ENCODE measurements at regions not wholly inside any gene's neighbourhood (a gene's known extent, or its start where the extent isn't known, plus 50 kb on each side); places are given as distances from the start of the nearest gene placed in this dataset.
"Not testable (repeated sequence)": the region's sequence is repeated elsewhere in the genome, so short reads cannot be mapped to it uniquely, and the experiment has no call there.

DNA sequence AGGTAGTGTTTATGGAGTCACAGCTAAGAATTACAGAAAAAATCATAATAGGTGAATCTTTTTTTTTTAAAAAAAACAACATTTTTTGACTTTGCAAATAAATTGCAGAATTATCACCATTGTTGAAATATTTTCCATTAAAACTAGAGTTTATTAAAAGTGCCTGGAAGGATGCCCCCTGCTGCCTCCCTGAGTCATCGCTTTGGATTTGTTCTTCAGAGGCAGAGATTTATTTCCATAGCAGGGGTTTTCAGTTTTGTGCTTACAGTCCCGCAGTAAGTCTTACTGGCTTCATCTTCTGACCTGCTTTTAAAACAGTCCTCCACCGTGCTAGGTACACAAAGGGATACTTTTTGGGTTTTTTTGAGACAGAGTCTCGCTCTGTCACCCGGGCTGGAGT is 244.9 kb upstream of the PLGLB2 start:
- H3K36me3 ChIP-seq; H3K4me1 ChIP-seq; H3K27me3 ChIP-seq; FAIRE-seq; H3K9me3 ChIP-seq; intact Hi-C loops (cut with DNase I); H3K27ac ChIP-seq; ATAC-seq; DNase-seq; H3K4me3 ChIP-seq: not testable (repeated sequence)
- 95 to 98% methylated on average over 2 to 4 of the region's 5 CpGs for WGBS, 2 donors

DNA sequence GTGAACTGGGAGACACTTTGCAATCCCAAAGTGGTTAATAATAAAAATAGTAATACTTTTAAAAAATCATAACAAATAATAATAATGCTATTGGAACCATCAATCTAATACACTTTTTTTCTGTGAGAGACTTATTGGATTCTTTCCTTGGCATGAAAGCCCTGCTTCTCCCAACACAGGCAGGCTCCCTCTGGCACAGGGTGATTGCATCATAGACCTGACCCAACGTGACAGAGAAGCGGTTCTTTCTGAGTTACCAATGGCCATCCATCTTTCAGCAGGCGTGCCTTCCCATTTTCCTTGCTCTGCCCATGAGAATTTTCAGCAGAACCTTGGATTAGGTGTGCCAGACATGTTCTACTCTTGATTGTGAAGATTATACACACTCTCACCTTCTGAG is 242.6 kb upstream of the PLGLB2 start:
- H3K4me1 ChIP-seq, H3K36me3 ChIP-seq: not testable (repeated sequence)

DNA sequence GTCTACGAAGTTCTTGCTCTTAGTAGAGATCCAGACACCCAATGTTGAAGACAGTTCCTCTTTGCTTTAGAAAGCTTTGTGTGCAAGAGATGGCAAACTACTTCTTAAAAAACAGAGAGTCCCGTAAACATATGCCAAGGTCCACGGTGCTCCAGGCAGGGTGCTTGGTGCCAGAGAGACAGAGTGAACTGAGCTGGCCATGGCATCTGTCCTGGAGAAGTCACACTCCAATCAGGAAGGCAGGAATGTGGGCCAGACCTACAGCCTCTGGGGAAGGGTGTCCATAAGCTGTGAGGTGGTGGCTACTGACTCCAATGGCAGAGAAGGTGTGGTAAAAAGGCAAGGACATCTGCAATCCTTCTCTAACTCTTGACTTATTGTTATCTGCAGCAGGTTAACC is 242.0 kb upstream of the PLGLB2 start:
- intact Hi-C loops (cut with DNase I); H3K9me3 ChIP-seq; H3K4me3 ChIP-seq; H3K27me3 ChIP-seq; ATAC-seq; H3K36me3 ChIP-seq; DNase-seq; H3K27ac ChIP-seq; H3K4me1 ChIP-seq; FAIRE-seq: not testable (repeated sequence)
- no CpG with 5 or more reads among the region's 3 CpGs for WGBS, 2 donors

More for the DNA sequence above, 242.6 kb upstream of the PLGLB2 start:
- ATAC-seq, result peak in 1 of 4 donors; percentile 30
- H3K27me3 ChIP-seq; H3K27ac ChIP-seq; FAIRE-seq; H3K9me3 ChIP-seq; intact Hi-C loops (cut with DNase I); H3K4me3 ChIP-seq; DNase-seq: not testable (repeated sequence)
- WGBS, 2 donors, result no CpG with 5 or more reads among the region's 3 CpGs

DNA sequence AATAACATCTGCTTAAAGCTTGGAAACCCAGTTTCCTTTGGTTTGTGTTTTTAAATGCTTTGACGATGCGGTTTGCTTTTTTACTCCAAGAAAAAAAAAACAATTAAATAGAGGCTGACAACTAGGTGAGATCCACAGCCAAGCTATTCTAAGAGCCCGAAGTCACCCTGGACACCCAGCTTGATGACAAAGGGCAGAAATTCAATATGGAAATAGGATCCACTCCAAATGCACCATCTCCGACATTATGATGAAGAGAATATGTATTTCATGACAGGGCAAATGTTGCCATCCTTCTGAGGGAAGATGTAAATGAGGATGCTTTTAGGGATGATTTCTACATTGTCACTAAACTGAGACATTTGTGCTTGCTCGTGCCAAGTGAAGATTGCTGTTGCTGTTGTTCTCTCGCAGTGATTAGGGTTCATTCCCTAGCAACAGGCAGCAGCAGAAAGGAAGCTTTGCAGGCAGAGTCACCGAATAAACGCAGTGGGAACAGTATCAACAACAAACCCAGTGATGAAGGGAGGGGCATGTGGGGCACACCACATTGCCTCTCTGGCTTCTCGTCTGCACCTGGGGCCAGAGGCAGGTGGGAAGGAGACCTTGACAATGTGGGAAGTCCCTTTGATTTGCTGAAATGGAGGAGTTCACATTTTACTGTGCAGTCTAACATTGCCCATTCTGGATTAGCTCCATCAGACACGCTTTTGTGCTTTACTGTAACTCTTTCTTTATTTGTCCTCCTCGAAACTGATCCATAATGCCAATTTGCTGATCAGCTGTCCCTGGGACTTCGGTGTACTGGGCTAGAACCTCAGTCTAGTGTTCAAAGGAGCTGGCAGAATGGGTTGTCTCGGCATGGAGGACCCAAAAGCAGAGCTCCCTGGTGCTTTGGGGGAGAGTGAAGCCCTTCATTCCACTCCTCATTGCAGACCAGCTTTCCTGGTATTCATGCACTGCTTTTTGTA is 240.2 kb upstream of the PLGLB2 start:
- intact Hi-C loops (cut with DNase I); FAIRE-seq; H3K9me3 ChIP-seq; H3K4me3 ChIP-seq; H3K36me3 ChIP-seq; DNase-seq; H3K27ac ChIP-seq; H3K4me1 ChIP-seq; H3K27me3 ChIP-seq: not testable (repeated sequence)
- peak in 3 of 4 donors; percentile 57 to 71 (median 65) for ATAC-seq
- 59 to 74% methylated on average over 7 to 9 of the region's 13 CpGs for WGBS, 2 donors

DNA sequence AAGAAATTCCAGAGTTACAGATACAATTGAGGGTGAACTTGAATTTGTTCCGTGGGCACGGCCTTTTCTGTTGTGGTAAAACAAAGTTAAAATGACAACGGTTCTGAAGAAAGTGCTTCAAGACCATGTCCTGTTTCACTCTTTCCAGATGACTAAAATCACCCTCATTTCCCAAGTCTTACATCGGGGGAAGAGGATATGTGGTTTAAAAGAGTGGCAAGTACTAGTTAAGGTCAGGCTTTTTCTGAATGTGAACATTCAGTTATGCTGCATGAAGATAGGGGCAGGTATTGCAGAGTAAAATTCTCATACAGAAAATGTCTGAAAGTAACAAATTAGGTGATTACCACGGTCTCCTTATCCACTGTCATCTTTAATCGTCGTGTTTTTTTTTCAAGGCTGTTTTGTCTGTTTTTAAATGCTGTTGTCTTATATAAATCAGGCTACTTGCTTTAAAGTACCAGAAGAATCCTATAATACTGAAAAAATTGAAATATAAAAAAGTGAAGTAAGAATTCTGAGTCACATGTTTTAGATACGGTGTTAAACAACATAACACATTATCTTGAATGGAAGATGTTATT is 236.6 kb upstream of the PLGLB2 start:
- intact Hi-C loops (cut with DNase I); ATAC-seq; H3K4me3 ChIP-seq; H3K36me3 ChIP-seq; DNase-seq; H3K9me3 ChIP-seq; H3K27me3 ChIP-seq; H3K27ac ChIP-seq; H3K4me1 ChIP-seq; FAIRE-seq: not testable (repeated sequence)
- WGBS, 2 donors, result 35 to 39% methylated on average over 3 of the region's 8 CpGs

DNA sequence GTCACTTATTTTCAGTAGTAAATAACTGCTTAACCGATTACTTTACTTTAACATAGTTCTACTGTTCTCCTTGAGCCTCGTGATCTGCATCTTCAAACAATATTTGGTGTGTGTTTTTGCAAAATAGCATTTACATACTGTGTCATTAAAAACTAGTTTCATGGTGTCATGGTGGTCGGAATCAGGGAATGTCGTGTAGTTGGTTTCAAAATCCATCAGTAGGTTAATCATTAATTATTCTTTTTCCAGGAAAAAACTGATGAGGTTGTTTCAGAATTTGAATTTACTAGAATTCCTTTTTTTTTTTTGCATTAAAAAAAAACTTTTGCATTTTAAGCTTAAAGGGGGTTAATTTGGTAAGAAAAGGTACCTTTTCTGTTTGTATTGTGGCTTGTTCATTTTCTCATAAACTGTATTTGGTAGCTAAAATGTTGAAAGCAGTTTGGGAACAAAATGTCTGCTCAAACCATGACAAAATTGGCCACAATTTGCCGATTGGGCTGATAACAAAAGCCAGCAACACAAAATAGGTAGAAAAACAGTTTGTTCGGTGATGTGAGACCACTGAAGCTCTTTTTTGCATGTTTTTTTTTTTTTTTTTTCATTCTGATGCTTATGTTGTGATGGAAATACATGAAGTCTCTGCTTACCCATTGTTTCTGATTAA is 234.9 kb upstream of the PLGLB2 start:
- peak in 2 of 4 donors; percentile 13 to 51 for ATAC-seq
- H3K4me1 ChIP-seq; H3K36me3 ChIP-seq; H3K27ac ChIP-seq; H3K27me3 ChIP-seq; H3K9me3 ChIP-seq; FAIRE-seq; intact Hi-C loops (cut with DNase I); H3K4me3 ChIP-seq; DNase-seq: not testable (repeated sequence)
- WGBS, 2 donors, result 39% methylated on average over 2 to 3 of the region's 6 CpGs

DNA sequence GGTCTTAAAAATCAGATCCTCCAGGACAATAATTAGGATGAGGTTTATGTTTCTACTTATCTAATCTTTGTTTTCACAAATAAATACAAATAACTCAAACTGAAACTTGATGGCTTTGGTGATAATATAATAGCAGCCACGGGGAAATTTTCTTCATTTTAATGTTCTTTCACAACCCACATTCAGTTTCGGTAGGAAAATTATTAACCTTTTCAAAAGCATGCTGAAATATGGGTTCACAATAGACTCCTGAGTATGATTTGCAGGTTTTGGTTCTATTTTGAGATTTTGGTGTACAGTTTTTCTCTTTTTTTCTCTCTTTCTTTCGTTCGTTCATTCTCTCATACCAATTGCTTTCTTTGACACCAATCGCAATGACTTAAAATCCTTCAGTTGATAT is 233.9 kb upstream of the PLGLB2 start:
- FAIRE-seq; H3K4me1 ChIP-seq; H3K9me3 ChIP-seq; DNase-seq; H3K4me3 ChIP-seq; H3K27ac ChIP-seq; intact Hi-C loops (cut with DNase I); H3K27me3 ChIP-seq; H3K36me3 ChIP-seq: not testable (repeated sequence)
- ATAC-seq, result peak in 1 of 4 donors; percentile 8
- WGBS, 2 donors, result 16% methylated on average over 2 of the region's 5 CpGs

DNA sequence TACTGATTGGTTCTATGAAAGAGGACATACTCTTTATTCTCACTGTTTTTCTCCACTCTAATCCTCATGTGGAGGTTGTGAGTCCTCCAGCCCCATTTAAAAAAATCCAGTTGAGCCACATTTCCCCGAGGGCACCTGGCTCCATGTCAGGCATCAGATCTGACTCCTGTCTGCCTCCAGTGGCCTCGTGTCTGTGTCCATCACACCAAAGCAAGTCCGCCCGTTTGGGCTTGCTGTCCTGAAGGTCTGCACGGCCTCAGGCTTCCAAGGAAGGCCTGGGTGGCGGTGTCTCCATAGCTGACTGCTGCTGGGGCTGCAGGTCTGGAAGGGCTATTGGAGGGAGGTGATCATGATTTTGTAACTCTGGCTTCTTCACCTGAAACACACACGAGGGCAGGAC is 233.4 kb upstream of the PLGLB2 start:
- WGBS, 2 donors, result no CpG with 5 or more reads among the region's 7 CpGs

DNA sequence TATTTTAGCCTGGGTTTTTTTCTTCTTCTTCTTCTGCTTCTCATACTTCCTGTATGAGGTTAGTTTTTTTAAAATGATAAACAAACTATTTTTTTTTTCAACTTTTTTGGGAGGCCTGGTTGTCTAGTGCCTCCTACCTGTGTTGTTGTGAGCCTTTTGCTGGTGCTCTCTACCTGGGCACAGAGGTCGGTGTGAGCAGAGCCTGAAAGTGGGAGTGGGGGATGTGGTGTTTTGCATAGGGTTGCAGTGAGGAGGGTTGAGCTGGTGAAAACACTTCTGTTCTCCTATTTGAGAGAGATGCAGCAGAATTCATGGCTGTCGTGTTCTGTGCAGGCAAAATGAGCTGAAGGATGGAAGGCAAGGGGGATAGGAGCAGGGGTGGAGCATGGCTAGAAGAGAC is 232.7 kb upstream of the PLGLB2 start:
- H3K36me3 ChIP-seq; H3K9me3 ChIP-seq; DNase-seq; H3K4me1 ChIP-seq; H3K4me3 ChIP-seq; intact Hi-C loops (cut with DNase I); FAIRE-seq; H3K27ac ChIP-seq; H3K27me3 ChIP-seq; ATAC-seq: not testable (repeated sequence)
- 91% methylated on average over 2 of the region's 2 CpGs for WGBS, 2 donors

More for the DNA sequence above, 233.4 kb upstream of the PLGLB2 start:
- H3K36me3 ChIP-seq; FAIRE-seq; H3K4me1 ChIP-seq; H3K27me3 ChIP-seq; intact Hi-C loops (cut with DNase I); H3K27ac ChIP-seq; H3K4me3 ChIP-seq; DNase-seq; H3K9me3 ChIP-seq: not testable (repeated sequence)
- ATAC-seq, result peak in 2 of 4 donors; percentile 13 to 40

DNA sequence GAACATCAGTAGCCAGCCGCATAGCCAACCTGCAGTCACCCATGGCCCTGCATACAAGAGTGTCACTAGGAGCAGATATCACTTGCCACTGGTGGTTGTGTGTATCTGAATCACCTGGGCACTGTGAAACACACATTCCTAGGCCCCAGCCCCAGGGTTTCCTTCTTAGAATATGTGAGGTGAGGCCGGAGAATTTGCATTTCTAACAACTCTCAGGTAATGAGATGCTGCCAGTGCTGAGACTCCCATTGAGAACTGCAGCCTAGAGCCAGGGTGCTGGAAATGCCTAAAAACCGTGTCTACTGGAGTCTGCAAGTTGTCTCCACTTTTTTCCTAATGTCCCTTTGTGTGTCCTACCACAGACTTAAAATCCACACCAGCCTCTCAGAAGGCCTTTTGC is 232.0 kb upstream of the PLGLB2 start:
- 85 to 95% methylated on average over 1 of the region's 3 CpGs for WGBS, 2 donors
- H3K4me1 ChIP-seq; H3K36me3 ChIP-seq; ATAC-seq; FAIRE-seq; H3K9me3 ChIP-seq; H3K27me3 ChIP-seq; H3K27ac ChIP-seq; intact Hi-C loops (cut with DNase I); H3K4me3 ChIP-seq; DNase-seq: not testable (repeated sequence)

DNA sequence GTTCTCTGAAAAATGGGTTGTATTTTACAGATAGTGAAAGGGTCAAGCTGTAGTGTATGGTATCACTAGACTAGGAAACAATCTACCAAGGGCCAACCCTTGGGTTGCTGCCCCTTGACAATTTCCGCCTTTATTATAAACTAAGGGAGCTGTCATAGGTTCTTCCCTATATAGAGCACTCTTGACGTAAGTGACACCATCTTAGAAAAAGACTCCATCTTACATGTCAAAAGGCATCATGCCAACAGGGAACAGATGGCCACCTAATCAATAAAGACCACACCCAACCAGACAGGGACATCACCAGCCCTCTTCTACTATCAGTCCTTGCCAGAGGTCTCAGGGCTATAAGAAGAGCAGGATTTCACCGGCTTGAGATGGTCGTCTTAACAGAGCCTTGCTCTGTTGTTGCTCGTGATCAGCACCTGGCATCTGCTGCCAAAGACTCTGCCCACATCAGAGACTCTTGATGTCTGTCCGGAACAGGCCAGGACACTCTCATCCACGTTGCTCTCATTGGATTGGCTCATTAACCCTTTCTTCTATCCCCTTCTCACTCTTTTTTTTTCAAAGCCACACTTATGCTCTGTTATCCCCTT is 231.4 kb upstream of the PLGLB2 start:
- H3K36me3 ChIP-seq; DNase-seq; H3K27ac ChIP-seq; ATAC-seq; H3K4me3 ChIP-seq; FAIRE-seq; H3K9me3 ChIP-seq; intact Hi-C loops (cut with DNase I); H3K4me1 ChIP-seq; H3K27me3 ChIP-seq: not testable (repeated sequence)
- 80 to 82% methylated on average over 7 of the region's 7 CpGs for WGBS, 2 donors

Data from pancreas (tissue), 10 donors.